ENCODE measurements at regions not wholly inside any gene's neighbourhood (a gene's known extent, or its start where the extent isn't known, plus 50 kb on each side); places are given as distances from the start of the nearest gene placed in this dataset.

DNA sequence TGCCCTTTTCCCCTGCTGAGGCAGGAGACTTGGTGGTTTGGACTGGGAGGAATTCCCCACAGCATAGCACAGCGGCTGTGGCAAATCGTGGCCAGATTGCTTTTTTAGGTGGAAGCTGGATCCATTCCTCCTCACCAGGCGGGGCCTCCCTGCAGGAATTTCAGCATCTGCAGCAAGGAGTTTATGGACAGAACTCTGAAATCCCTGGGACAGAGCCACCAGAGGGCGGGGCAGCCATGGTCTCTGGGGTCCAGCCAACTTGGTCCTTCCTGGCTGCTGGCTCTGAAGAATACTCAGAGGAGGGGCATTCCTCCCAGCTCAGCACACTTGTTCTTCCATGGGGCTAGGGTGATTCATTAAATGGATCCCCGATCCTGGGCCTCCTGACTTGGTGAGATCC is 794.3 kb downstream of the SH3BGRL start:
- DNase-seq (ENCODE audit: low read depth, low spot score) (no peak), FAIRE-seq (no peak)
- Histone ChIP-seq H3K4me3 (ENCODE audit: control insufficient read depth in 2 of 3, extremely low read depth in 1 of 3, insufficient read depth in 2 of 3, low read depth in 1 of 3, low read length in 3 of 3) (no peak overlapping the region), H3K9me1 (ENCODE audit: control insufficient read depth, extremely low read depth, insufficient read depth, low read length) (no peaks in the 10 kb centered on the region), H3K36me3 (ENCODE audit: control insufficient read depth in 2 of 2, extremely low read depth in 1 of 2, insufficient read depth in 2 of 2, low read length in 2 of 2) (no peaks in the 10 kb centered on the region), H2AFZ (ENCODE audit: control insufficient read depth, low read length) (no peak overlapping the region), H3K27ac (ENCODE audit: control insufficient read depth, insufficient read depth, low read length) (no peak overlapping the region), H3K27me3 (ENCODE audit: control insufficient read depth, extremely low read depth, insufficient read depth, low read length) (no peaks in the 10 kb centered on the region), H3K9me3 (ENCODE audit: control insufficient read depth, low read depth, low read length) (no peaks in the 10 kb centered on the region), H3K4me1 (ENCODE audit: control insufficient read depth, extremely low read depth, insufficient read depth, low read length) (no peaks in the 10 kb centered on the region), H3K79me2 (ENCODE audit: control insufficient read depth, insufficient read depth, low read length) (no peaks in the 10 kb centered on the region), H3K9ac (ENCODE audit: control insufficient read depth, extremely low read depth, insufficient read depth, low read length) (no peak overlapping the region), H3K4me2 (ENCODE audit: control insufficient read depth, extremely low read depth, insufficient read depth, low read depth, low read length) (no peak overlapping the region), H4K20me1 (ENCODE audit: control insufficient read depth, extremely low read depth, insufficient read depth, low read length) (no peaks in the 10 kb centered on the region)
- TF ChIP-seq, protein P1, sequence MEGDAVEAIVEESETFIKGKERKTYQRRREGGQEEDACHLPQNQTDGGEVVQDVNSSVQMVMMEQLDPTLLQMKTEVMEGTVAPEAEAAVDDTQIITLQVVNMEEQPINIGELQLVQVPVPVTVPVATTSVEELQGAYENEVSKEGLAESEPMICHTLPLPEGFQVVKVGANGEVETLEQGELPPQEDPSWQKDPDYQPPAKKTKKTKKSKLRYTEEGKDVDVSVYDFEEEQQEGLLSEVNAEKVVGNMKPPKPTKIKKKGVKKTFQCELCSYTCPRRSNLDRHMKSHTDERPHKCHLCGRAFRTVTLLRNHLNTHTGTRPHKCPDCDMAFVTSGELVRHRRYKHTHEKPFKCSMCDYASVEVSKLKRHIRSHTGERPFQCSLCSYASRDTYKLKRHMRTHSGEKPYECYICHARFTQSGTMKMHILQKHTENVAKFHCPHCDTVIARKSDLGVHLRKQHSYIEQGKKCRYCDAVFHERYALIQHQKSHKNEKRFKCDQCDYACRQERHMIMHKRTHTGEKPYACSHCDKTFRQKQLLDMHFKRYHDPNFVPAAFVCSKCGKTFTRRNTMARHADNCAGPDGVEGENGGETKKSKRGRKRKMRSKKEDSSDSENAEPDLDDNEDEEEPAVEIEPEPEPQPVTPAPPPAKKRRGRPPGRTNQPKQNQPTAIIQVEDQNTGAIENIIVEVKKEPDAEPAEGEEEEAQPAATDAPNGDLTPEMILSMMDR (optimal IDR thresholded peaks at IDR 0.05 in 1 of 3, IDR thresholded peaks at IDR 0.05 in 1 of 3, conservative IDR thresholded peaks at IDR 0.05 in 1 of 3; ENCODE audit: extremely low read depth in 1 of 3, insufficient read depth in 2 of 3, low read length in 3 of 3) = no peak
- no peak for TF ChIP-seq EZH2 (IDR thresholded peaks at IDR 0.05; ENCODE audit: low read length)
- dilution Hi-C loops (cut with MboI; ENCODE audit: extremely low pct_ligation_motif_present, low sequenced_read_pairs) = no loop called here

DNA sequence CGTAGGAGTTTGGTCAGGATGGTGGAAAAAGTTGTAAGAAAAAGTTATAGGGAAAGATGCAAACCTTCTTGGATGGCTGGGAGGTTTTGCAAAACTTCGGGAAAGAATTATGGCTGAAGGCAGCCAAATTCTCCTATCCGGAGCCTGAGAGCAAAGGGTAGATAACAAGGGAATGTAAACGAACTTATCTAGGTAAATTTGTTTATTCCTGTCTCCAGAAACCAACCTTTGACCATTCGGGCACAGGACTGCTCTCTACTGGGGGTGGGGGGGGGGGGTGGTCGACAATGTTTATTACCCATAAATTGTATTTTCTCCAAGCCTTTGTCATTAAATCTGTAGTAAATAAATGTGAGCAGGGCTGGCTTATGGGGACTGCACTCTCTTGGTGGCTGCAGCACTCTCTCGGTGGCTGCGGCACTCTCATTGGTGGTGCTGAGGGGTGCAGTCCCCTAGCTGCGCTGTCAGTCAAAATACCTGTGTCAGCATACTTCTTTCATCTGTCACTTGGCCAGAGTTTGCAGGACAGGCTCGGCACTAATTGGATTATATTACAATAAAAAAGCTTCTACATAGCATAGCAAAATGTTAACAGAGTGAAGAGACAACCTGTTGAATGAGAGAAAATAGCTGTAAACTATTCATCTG is 827.8 kb downstream of the SH3BGRL start:
- Histone ChIP-seq H3K27me3 (ENCODE audit: control insufficient read depth, extremely low read depth, insufficient read depth, low read length) (no peaks in the 10 kb centered on the region), H3K4me3 (ENCODE audit: control insufficient read depth in 2 of 3, extremely low read depth in 1 of 3, insufficient read depth in 2 of 3, low read depth in 1 of 3, low read length in 3 of 3) (no peak overlapping the region), H3K27ac (ENCODE audit: control insufficient read depth, insufficient read depth, low read length) (no peak overlapping the region), H3K9me3 (ENCODE audit: control insufficient read depth, low read depth, low read length) (no peaks in the 10 kb centered on the region), H3K4me1 (ENCODE audit: control insufficient read depth, extremely low read depth, insufficient read depth, low read length) (no peaks in the 10 kb centered on the region), H2AFZ (ENCODE audit: control insufficient read depth, low read length) (no peak overlapping the region), H3K9me1 (ENCODE audit: control insufficient read depth, extremely low read depth, insufficient read depth, low read length) (no peaks in the 10 kb centered on the region), H3K36me3 (ENCODE audit: control insufficient read depth in 2 of 2, extremely low read depth in 1 of 2, insufficient read depth in 2 of 2, low read length in 2 of 2) (no peaks in the 10 kb centered on the region), H4K20me1 (ENCODE audit: control insufficient read depth, extremely low read depth, insufficient read depth, low read length) (no peaks in the 10 kb centered on the region), H3K9ac (ENCODE audit: control insufficient read depth, extremely low read depth, insufficient read depth, low read length) (no peak overlapping the region), H3K79me2 (ENCODE audit: control insufficient read depth, insufficient read depth, low read length) (no peaks in the 10 kb centered on the region), H3K4me2 (ENCODE audit: control insufficient read depth, extremely low read depth, insufficient read depth, low read depth, low read length) (no peak overlapping the region)
- dilution Hi-C loops (cut with MboI; ENCODE audit: extremely low pct_ligation_motif_present, low sequenced_read_pairs) = no loop called here
- FAIRE-seq (no peak), DNase-seq (ENCODE audit: low read depth, low spot score) (no peak)
- no peak for TF ChIP-seq EZH2 (IDR thresholded peaks at IDR 0.05; ENCODE audit: low read length)
- TF ChIP-seq, protein P1 (optimal IDR thresholded peaks at IDR 0.05 in 1 of 3, IDR thresholded peaks at IDR 0.05 in 1 of 3, conservative IDR thresholded peaks at IDR 0.05 in 1 of 3; ENCODE audit: extremely low read depth in 1 of 3, insufficient read depth in 2 of 3, low read length in 3 of 3) = no peak
